ENCODE measurements at regions not wholly inside any gene's neighbourhood (a gene's known extent, or its start where the extent isn't known, plus 50 kb on each side); places are given as distances from the start of the nearest gene placed in this dataset.
A peak's percentile ranks its signal among the peaks of the same experiment; 100 is the strongest.

- no peak for DNase-seq (ENCODE audit: low read depth)
These were observed 645.0 kb downstream of the PTPRC start for GRCh38 chr1:199283794-199284193.

GRCh38 chr1:199287206-199287605, 648.4 kb downstream of the PTPRC start:
- DNase-seq (ENCODE audit: low read depth), result no peak

- DNase-seq (ENCODE audit: low read depth), result no peak
These were observed 648.8 kb downstream of the PTPRC start for GRCh38 chr1:199287647-199288046.

- no peak for DNase-seq (ENCODE audit: low read depth)
These were observed 651.3 kb downstream of the PTPRC start for GRCh38 chr1:199290186-199290585.

GRCh38 chr1:199291022-199291740, 652.3 kb downstream of the PTPRC start:
- no peak for DNase-seq (ENCODE audit: low read depth)

DNA sequence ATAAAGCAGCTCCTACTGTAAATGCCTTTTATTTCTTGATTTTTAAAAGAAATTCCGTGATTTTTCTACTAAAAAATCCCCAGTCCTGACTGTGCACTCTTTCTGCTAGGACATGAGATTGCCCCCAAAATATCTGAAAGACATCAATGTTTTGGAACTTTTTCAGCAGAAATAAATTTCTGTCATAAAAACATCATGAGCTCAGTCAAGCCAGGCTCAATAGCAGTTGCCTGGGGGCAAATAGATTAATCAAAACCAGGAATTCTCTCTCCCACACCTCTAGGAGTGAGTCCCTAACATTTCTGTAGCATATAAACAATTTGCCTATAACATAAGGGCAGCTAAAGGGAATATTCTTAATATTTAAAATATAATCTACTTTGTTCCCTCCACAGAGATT, 654.1 kb downstream of the PTPRC start:
- DNase-seq (ENCODE audit: low read depth), result no peak

- no peak for DNase-seq (ENCODE audit: low read depth)
These were observed 656.3 kb downstream of the PTPRC start for GRCh38 chr1:199295107-199295506.

DNA sequence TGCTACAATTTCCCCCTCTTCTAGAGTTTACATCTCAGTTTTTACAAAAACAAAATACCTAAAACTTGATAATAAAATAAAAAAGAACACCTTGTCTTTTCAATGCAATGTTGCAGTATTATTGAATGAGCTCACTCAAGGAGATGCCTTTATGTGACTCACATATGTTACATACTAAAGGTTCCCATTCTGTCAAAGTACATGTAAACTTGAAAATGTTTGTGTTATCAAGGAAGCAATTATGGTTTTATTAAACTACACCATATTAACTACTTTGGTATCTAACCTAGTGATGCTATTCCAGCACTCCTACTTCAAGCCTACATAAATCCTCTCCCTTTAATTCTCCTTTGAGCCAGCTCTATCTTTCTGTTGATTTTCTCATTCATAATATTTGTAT, 658.3 kb downstream of the PTPRC start:
- DNase-seq (ENCODE audit: low read depth), result peak; percentile 22

GRCh38 chr1:199297887-199298286, 659.0 kb downstream of the PTPRC start:
- DNase-seq (ENCODE audit: low read depth), result peak; percentile 33

DNA sequence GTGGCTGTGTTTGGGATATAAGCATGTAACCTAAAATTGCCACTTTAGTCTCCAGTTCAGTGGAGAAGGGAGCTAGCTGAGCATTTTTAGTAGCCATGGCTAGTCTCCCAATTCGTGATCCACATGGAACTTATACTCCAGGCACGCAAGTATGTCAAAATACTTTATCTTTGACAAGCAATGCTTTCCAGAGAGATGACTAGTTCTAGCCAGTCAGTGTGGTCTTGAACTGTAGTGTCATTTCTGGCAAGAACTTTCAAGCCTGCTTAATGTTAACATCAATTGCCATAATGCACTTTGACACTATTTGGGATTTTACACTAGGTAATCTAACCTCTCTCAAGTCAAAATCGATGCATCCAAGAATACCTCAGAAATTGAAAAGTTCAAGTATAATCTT, 660.0 kb downstream of the PTPRC start:
- no peak for DNase-seq (ENCODE audit: low read depth)

- DNase-seq (ENCODE audit: low read depth), result no peak
These were observed 662.8 kb downstream of the PTPRC start for GRCh38 chr1:199301472-199302217.

DNA sequence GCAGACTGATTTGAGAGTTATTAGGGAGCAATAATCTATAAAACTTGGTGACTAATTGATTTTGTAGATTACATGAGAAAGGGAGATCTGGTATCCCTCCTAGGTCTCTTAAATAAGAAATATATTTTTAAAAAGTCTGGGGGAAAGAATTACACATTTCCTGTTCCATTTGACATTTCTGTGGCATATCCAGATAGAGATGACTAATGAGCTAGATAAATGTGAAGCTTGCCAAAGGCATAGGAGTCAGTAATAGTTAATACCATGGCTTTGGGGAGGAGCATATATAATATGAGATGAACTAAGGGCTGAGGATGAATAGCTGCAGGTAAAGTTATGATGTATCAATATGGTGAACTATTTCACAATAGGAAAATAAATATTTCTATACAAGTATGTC, 663.7 kb downstream of the PTPRC start:
- peak; percentile 26 for DNase-seq (ENCODE audit: low read depth)

DNA sequence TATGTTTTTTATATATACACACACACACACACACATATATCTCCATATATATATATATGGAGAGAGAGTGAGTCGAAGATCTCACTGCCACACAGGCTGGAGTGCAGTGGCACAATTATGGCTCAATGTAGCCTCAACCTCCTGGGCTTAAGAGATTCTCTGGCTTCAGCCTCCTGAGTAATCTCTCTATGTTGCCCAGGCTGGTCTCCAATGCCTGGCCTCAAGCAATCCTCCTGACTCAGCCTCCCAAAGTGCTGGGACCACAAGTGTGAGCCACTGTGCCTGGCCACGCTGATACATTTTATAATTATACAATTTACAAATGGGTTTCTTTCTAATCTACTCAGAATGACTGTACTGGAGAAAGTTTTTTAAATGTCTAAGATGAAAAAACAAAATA, 664.2 kb downstream of the PTPRC start:
- no peak for DNase-seq (ENCODE audit: low read depth)

DNA sequence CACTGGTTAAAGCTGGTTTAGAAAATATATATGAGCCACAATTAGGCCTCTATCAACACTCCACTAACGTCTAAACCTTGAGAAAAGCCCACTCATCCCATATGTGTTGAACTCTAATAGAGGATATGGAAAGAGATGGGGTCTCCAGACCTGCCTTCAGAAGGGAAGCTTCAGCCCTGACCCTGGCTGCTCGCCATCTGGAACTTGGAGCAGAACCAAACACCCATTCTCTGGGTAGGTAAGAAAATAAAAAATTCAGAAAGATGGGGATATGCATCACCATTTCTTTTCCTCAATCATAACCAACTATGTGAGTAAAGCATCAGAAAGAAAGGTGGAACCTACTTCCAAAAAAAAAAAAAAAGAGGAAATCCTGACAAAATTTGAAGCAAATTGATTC, 666.2 kb downstream of the PTPRC start:
- no peak for DNase-seq (ENCODE audit: low read depth)

DNA sequence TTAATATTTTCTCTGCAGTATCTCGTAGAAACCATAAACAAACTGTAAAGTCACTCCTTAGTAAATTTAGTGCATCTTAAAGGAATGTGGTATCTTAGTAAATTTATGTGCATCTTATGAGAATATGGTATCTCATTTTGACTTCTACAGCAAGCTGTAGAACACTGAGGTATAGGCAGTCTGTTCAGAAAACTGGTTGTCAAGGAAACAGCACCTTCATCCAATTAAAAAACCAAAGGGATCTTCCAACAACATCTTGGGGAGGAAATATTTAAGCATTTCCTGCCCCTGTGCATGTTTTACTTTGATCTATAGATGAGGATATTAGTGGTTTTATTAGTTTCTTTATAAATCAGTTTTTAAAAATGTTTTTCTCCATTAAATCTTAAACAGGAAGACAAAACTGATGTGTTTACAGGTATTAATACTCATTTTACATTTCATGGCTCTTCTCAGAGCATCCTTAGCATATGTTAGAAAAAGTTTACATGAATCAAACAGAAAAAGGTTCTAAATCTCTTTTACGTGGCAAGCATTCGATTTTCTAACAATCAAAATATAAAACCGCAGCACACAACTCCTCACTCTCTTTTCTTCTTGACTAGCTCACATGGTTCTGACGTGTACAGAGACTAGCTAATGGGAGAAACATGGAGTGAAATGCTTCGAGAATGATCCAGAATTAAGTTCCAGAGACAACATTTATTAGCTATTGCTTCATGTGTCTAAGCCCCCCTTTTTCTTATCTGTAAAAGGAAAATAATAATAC, 668.8 kb downstream of the PTPRC start:
- DNase-seq (ENCODE audit: low read depth), result no peak

DNA sequence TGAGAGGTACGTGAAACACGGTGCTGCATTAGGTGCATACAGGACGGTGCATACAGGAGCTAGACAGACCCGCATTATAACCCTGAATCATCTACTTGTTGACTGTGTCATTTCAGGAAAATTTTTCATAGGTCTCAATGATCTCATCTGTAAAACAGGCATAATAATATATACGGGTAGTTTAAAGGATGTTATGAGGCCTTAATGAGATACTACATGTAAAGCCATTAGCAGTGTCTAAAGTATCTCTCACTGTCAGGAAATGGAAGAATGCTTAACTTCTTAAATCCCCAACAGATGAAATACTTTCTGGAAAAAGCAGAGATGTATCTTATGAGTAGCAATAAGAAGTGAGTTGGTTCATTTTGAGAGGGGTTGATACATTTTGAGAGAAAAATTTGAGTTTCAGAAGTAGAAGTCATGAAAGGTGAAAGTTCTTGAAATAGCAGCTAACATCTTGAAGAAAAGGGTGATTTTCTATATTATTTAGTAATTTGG, 669.6 kb downstream of the PTPRC start:
- DNase-seq (ENCODE audit: low read depth), result no peak

DNA sequence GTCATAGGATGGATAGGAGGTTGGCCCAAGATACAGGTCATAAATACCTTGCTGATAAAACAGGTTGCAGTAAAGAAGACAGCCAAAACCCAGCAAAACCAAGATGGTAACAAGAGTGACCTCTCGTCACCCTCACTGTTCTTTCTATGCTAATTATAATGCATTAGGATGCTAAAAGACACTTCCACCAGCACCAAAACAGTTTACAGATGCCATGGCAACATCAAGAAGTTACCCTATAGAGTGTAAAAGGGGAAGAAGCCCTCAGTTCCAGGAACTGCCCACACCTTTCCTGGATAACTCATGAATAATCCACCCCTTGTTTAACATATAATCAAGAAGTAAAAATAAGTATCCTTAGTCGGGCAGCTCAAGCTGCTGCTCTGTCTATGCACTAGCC, 671.9 kb downstream of the PTPRC start:
- DNase-seq (ENCODE audit: low read depth), result no peak

GRCh38 chr1:199311478-199312262, 672.8 kb downstream of the PTPRC start:
- DNase-seq (ENCODE audit: low read depth), result no peak

DNA sequence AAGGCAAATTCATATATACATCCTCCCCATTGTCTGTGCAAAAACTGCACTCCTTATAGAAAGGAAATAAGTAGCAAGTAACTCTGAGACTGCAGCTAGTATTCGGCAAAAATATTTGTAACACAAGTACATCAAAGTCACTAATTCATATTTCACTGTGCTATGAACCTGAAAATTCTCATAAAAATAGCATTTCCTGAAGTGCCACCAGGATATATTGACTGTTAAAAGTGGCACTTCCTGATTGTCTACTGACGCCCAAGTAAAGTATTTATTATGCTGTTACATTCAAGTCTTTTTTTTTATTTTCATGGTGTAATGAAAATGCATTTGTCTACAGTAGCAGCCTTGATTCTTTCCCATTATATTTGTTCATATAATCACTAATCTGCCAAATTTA, 673.8 kb downstream of the PTPRC start:
- DNase-seq (ENCODE audit: low read depth), result no peak

DNA sequence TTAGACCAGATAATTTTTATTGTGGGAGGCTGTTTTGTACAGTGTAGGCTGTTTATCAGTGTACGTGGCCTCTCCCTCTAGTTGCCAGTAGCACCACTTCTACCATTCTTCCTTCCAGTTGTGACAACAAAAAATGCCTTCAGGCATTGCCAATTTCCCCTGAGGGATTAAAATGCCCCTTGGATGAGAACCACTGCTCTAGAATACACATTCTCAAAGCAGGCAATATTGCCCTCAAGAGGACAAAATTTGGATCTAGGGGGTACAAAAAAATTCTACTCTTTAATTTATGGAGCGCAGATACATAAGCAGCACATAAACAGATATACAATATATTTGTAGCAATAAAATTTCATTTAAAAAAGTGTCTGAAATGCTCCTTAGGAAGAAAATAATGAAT, 674.6 kb downstream of the PTPRC start:
- no peak for DNase-seq (ENCODE audit: low read depth)

- DNase-seq (ENCODE audit: low read depth), result no peak
These were observed 680.5 kb downstream of the PTPRC start for GRCh38 chr1:199319341-199319740.

GRCh38 chr1:199322278-199322677, 683.4 kb downstream of the PTPRC start:
- no peak for DNase-seq (ENCODE audit: low read depth)

All from HS-27A (cell line).